Activated CD4-positive, alpha-beta T cell treated with anti-CD3 and anti-CD28 coated beads for 24 hours (primary cell): ENCODE measurements at regions not wholly inside any gene's neighbourhood (a gene's known extent, or its start where the extent isn't known, plus 50 kb on each side); places are given as distances from the start of the nearest gene placed in this dataset.
"Not testable (repeated sequence)": the region's sequence is repeated elsewhere in the genome, so short reads cannot be mapped to it uniquely, and the experiment has no call there.

Experiments used
- DNase-seq, 2 donors: peaks; one replicate each; pipeline ENCODE4 v3.0.0-alpha.2; 2020; ENCODE audit warnings: low read depth in 2 of 2

DNA sequence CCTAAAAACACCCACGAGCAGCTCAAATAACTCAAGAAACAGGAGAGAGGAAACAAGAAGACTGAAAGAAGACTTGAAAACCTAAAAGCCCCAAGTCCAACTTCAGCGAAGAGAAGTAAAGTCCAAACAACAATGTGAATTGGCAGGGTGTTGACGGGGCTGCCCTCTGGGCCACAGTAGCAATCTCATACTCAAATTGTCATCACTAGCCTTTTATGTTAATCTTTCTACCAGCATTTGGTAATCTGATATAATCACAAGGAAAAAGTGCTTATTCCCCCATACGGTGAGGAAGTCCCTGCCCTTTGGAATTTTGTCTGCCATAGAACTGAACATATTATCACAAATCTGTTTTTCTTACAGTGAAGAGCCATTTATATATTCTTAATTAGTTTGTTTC is 51.5 kb upstream of the IFNE start:
- no peak for DNase-seq

- DNase-seq = no peak
Observed at GRCh38 chr9:21535396-21535795, 53.3 kb upstream of the IFNE start.

DNA sequence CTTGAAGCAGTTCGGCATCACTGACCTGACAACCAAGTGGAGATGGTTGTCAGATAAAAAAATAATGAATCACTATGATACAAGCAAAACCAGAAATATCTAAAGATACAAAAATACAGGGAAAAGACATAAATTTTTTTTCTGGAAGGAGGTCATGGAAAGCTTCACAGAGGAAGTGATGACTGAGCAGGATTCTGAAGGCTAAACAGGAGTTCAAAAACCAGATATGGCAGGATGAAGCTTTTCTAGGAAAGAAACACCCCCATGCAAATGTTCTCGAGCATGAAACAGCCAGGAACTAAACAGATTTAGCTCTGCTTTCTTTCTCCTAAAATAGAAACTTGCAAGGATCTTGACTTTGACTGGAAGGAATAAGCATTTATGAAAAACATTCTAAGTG is 60.7 kb upstream of the IFNE start:
- no peak for DNase-seq

GRCh38 chr9:21543187-21543586 is 61.1 kb upstream of the IFNE start:
- no peak for DNase-seq

DNA sequence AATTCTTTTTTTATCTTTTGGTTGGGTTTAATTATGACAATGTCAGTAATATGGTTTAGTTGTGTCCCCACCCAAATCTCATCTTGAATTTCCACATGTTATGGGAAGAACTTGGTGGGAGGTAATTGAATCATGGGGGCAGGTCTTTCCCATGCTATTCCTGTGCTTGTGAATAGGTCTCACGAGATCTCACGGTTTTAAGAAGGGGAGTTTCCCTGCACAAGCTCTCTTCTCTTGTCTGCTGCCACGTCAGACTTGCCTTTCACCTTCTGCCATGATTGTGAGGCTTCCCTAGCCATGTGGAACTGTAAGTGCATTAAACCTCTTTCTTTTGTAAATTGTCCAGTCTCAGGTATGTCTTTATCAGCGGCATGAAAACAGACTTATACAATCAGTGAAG is 61.7 kb upstream of the IFNE start:
- not testable (repeated sequence) for DNase-seq

DNA sequence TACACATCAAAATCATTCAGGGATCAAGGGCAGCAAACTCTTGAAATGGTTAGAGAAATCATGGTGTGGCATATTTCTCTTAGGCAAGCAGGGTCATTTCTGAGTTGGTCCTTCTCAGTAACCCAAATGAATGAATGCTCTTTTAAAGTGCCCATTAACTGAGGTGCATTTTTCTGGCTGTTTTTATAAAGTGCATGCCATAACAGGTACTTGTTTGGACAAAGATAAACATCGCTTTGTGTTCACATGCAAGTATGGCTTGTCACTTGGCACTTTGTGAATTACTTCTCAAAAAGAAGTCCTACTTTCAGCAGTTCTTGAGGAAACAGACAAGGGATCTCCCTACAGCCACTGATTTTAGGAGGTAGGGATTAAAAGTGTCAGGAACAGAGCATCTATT is 64.8 kb upstream of the IFNE start:
- DNase-seq = no peak

DNA sequence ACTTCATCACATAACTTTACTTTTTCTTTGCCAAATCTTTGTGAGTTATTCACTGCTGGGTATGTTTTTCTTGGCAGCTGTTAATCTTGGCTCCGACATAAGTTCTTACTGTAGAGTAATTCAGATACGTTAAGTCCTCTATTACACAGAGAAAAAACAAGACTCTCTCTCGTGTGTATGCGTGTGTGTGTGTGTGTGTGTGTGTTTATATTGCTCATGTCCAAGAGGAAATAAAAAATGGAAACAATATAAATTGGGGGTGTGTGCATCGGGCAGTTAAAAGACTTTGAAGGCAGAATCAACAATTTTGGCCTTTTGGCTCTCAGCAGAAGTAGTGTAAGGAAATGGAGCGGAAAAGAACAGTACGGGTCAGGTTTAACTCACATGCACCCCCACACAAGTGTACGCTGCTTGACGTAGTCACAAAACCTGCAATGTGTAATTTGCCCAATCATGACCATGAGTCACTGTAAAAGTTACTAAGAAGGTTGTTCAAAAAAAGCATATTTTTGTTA is 67.2 kb upstream of the IFNE start:
- DNase-seq = no peak

DNA sequence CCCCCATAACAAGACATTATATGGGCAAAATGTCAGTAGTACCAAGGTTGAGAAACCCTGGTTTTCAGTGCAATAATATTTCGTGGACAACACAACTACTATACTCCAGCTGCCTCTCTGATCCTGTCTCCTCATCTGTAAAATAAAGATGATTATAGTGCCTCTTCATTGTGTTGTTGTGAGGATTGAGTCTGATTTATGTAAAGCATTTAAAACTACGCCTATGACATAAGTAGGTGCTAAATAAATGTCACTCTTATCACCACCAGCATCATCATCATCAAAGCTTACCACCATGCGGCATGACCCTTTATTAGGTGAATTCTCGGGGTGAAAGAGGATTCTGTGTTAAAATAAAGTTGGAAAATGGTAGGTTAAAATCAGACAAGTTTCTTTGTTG is 67.8 kb upstream of the IFNE start:
- no peak for DNase-seq

DNA sequence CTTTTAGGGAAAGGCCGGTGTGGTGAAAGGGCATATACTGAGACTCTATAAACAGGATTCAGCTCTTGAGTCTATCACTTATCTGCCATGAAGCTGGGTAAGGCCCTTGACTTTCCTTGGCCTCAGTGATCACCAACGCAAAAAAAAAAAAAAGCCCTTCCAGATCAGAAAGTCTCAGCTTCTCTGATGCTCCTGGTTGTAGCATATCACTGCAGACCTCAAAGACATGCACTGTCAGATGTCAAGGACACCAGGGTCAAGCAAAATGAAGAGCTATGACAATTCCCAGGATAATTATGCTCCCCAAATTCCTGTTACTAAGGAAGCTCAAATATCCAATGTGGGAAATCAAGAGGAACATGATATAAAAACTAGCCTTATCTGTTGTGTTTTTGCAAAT is 68.3 kb upstream of the IFNE start:
- DNase-seq = no peak

- no peak for DNase-seq
Observed at GRCh38 chr9:21551401-21551800, 69.3 kb upstream of the IFNE start.

DNA sequence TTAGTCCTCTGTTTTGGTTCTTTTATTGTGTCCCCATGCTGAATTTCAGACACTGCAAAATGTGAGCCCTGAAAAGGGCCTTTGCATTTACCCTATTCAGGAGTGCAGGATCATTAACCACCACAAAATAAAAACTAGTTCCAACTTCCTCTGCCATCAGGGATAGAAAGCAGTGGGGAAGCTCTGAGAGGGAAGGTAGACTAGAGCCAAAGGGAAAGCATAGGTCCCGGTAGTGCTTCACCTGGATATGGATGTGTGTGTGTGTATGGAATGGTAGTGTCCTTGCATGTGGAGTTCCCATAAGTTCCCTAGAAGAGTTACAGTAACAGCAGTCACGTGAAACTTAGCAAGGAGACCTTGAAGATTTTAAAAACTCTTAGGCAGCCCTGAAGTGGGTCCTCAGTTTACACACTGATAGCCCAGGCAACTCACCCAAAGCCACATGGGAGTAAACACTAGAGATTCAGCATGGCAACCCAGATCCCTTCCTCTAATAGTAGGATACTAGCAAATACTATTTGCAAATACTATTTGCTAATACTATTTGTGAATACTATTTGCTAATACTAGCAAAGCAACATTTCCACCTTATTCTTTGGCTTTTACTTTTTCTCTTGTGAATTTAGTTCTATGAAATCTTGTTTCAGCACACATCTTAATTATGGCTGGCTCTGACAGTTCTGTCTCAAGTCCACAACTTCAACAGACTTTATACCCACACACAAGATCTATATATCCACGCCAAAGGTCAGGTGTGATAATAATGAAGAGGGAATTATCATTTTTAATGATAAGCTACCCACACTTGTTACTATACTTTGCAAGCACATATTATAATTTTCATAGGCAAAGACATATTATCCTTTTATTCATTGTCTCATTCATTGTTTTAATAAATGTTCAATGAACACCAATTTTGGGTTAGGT is 70.4 kb upstream of the IFNE start:
- DNase-seq = no peak

DNA sequence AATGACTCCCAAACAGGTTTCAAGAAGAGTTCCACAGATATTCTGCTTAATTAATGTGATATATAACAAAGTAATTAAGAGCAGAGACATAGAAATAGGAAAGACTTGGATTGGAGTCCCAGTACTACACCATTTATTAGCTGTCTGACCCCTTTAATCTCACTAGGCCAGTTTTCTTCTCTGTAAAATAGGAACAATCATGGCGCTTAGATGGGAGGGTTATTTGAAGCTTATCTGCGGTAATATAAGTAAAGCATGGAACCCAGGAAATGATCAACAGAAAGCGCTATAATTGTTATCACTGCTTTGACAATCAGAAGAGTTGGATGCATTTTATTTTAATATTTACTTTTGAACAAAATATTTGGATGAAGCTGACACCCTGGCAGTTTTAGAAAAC is 71.3 kb upstream of the IFNE start:
- DNase-seq = no peak

GRCh38 chr9:21554813-21555212 is 72.7 kb upstream of the IFNE start:
- no peak for DNase-seq

- DNase-seq = no peak
Observed at GRCh38 chr9:21555911-21556310, 73.8 kb upstream of the IFNE start.

DNA sequence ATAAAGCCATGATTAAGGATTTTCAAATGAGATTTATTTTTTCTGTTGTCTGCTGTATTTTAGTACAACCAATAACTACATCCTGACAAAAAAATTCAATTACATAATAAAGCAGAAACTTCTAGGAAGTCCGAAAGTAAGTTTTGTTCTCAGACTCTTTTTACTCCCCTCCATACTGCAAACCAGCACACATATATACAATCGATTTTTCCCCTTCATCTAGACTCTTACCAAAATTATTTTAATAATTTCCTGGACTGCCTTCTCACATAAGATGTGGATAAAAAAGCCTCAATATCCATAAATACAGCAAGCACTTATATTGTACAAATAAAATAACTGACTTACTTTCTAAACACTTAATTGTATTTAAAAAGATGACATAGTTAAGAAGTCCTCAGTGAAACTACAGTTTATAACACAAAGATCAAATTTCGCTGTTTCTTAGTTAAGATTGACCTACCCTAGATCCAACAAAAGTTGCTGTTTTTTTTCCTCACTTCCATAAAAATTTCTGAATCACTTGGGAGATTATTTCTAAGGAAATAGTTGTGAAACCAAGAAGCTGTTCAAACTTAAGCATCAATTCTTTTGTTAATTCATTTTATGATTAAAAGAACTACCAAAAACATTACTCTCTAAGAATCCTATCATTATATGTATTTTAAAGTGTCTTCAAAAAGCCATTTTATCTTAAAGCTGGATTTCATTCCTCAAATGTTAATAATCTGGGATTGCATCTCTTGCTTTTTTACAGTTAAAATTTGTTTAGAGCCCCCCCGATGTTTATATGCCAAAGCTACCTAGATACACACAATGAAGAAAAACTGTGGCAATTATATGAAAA is 74.7 kb upstream of the IFNE start:
- no peak for DNase-seq

DNA sequence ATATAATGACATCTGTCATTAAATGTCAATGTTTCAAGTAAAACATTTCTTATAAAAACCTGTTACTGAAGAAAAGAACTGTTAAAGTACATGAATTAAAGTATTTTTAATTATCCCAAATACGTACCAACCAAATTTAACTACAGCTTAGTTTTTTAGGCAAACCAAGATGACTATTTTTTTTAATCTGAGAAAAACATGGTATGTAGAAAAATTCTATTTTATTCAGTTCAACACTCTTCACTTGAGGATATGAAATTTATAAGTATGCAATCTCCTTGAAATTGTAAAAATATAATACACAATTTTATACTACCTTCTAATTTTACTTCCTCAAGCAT is 75.3 kb upstream of the IFNE start:
- DNase-seq = no peak

GRCh38 chr9:21558079-21558478 is 76.0 kb upstream of the IFNE start:
- no peak for DNase-seq

- no peak for DNase-seq
Observed at GRCh38 chr9:21558615-21559401, 76.7 kb upstream of the IFNE start.

GRCh38 chr9:21559402-21560280 is 77.5 kb upstream of the IFNE start:
- peak; percentile 25 to 27 for DNase-seq

GRCh38 chr9:21560281-21560745 is 78.2 kb upstream of the IFNE start:
- DNase-seq = no peak

- DNase-seq = no peak
Observed at GRCh38 chr9:21561502-21561901, 79.4 kb upstream of the IFNE start.
